Naive thymus-derived CD8-positive, alpha-beta T cell (primary cell): ENCODE measurements at regions not wholly inside any gene's neighbourhood (a gene's known extent, or its start where the extent isn't known, plus 50 kb on each side); places are given as distances from the start of the nearest gene placed in this dataset.

Experiments used
- ATAC-seq, 2 donors: fragments of 150-1000 bp; cut with Tn5 transposase in 1 of 2; sonication (Bioruptor Pico), chemical (Tn5 transposase) in 1 of 2; 1 replicate in 1 of 2; 2 replicates in 1 of 2; pipeline ENCODE4 v1.10.0; 2021; ENCODE audit warnings: mild to moderate bottlenecking in 2 of 2, moderate library complexity in 2 of 2
- POLR2A ChIA-PET: fragments of 350-600 bp; sonication (Branson Sonifier 250); formaldehyde crosslinking; loops from one replicate; lab custom pipeline; 2021; ENCODE audit warnings: antibody characterized with exemption; lab: Charles Lee
- DNase-seq, 10 donors: peaks; one replicate each; pipeline versions ENCODE4 v3.0.0 to v3.0.0-alpha.2; 2020 to 2022
- H3K27ac Mint-ChIP-seq, 10 donors: one replicate each; pipeline ENCODE4 v1.8.0; 2020 to 2022; ENCODE audit warnings: mild to moderate bottlenecking in 10 of 10, mixed read lengths in 10 of 10, moderate library complexity in 4 of 10, inconsistent platforms in 1 of 10
- H3K27me3 Mint-ChIP-seq, 5 donors: one replicate each; pipeline ENCODE4 v1.8.0; 2021 to 2022; ENCODE audit warnings: mixed read lengths in 5 of 5
- H3K36me3 Mint-ChIP-seq, 3 donors: one replicate each; pipeline ENCODE4 v1.8.0; 2020 to 2022; ENCODE audit warnings: mixed read lengths in 3 of 3, mild to moderate bottlenecking in 2 of 3, inconsistent platforms in 1 of 3
- H3K4me1 Mint-ChIP-seq, 4 donors: one replicate each; pipeline ENCODE4 v1.8.0; 2021 to 2022; ENCODE audit warnings: mixed read lengths in 4 of 4
- H3K4me3 Mint-ChIP-seq, 10 donors: one replicate each; pipeline ENCODE4 v1.8.0; 2020 to 2022; ENCODE audit warnings: mild to moderate bottlenecking in 10 of 10, mixed read lengths in 10 of 10, moderate library complexity in 6 of 10, inconsistent platforms in 1 of 10
- H3K9me3 Mint-ChIP-seq, 9 donors: one replicate each; pipeline ENCODE4 v1.8.0; 2020 to 2022; ENCODE audit warnings: mixed read lengths in 9 of 9, mild to moderate bottlenecking in 3 of 9, inconsistent platforms in 1 of 9, moderate library complexity in 1 of 9

GRCh38 chr2:150859877-150860276 lies 372.4 kb upstream of the RND3 start:
- no peak overlapping the region for H3K27ac Mint-ChIP-seq
- peaks cover 0 to 5% (median 0%) of the 10 kb centered on the region in 3 donors for H3K36me3 Mint-ChIP-seq
- H3K27me3 Mint-ChIP-seq = peaks cover 0 to 6% (median 2%) of the 10 kb centered on the region in 5 donors
- POLR2A ChIA-PET = no interaction called here
- peaks cover 0 to 10% (median 4%) of the 10 kb centered on the region in 9 donors for H3K9me3 Mint-ChIP-seq
- H3K4me3 Mint-ChIP-seq = no peak overlapping the region
- no peaks in the 10 kb centered on the region for H3K4me1 Mint-ChIP-seq
- DNase-seq (no peak), ATAC-seq (no peak)

DNA sequence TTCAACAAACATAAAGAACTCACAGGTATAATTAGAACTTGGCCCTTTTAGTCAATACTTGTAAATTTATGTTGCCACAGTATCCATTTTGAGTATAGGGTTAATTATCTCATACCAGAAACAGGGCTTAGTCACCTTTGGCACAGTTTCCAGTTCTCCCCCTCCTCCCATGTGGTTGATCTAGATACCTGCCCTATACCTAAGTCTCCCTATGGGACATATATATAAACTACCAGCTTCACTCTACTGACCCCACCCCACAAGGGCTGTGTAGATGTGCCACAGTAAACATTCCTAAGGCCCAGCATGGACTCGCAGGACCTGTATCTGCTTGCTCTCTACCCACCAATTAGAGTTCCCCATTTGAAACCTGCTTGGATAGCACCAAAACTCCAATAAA lies 371.7 kb upstream of the RND3 start:
- ATAC-seq = no peak
- Mint-ChIP-seq H3K27me3 (peaks cover 0 to 2% (median 0%) of the 10 kb centered on the region in 5 donors), H3K4me1 (no peaks in the 10 kb centered on the region), H3K4me3 (no peak overlapping the region), H3K27ac (no peak overlapping the region), H3K36me3 (peaks cover 0 to 5% (median 0%) of the 10 kb centered on the region in 3 donors), H3K9me3 (peaks cover 0 to 9% (median 0%) of the 10 kb centered on the region in 9 donors)
- DNase-seq = no peak
- POLR2A ChIA-PET = no interaction called here

DNA sequence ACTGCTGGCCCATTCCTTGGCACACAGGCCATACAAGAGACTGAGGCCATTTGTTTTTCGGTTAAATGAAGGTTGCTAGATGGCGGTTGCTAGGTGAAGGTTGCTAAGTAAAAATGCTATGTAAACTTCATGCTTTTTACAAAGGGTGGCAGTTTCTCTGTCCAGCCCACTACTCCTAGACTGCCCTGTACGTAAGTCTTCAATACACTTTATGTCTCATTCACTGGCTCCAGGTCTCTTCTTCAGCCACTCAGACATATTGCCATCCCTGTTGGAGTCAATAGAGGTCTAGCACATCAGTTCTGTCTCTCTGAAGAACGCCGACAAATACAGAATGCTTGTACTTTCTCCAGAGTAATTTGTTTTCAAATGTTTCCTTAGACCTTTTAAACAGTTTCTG lies 370.9 kb upstream of the RND3 start:
- DNase-seq (no peak), ATAC-seq (no peak)
- H3K9me3 Mint-ChIP-seq = peaks cover 0 to 6% (median 0%) of the 10 kb centered on the region in 9 donors
- H3K4me3 Mint-ChIP-seq = no peak overlapping the region
- peaks cover 0 to 2% (median 0%) of the 10 kb centered on the region in 5 donors for H3K27me3 Mint-ChIP-seq
- POLR2A ChIA-PET = no interaction called here
- no peak overlapping the region for H3K27ac Mint-ChIP-seq
- H3K4me1 Mint-ChIP-seq = no peaks in the 10 kb centered on the region
- peaks cover 0 to 5% (median 0%) of the 10 kb centered on the region in 3 donors for H3K36me3 Mint-ChIP-seq

- POLR2A ChIA-PET = no interaction called here
- Mint-ChIP-seq H3K36me3 (no peaks in the 10 kb centered on the region), H3K27ac (no peak overlapping the region), H3K4me3 (no peak overlapping the region), H3K4me1 (no peaks in the 10 kb centered on the region), H3K27me3 (peaks cover 0 to 2% (median 0%) of the 10 kb centered on the region in 5 donors), H3K9me3 (no peaks in the 10 kb centered on the region)
- DNase-seq (no peak), ATAC-seq (no peak)
Observed at GRCh38 chr2:150856596-150857281, 369.3 kb upstream of the RND3 start.

- no peak for ATAC-seq
Observed at GRCh38 chr2:150853263-150853662, 365.8 kb upstream of the RND3 start.

GRCh38 chr2:150850641-150851040 lies 363.2 kb upstream of the RND3 start:
- no peak overlapping the region for H3K27ac Mint-ChIP-seq
- POLR2A ChIA-PET = no interaction called here
- H3K9me3 Mint-ChIP-seq = peaks cover 0 to 2% (median 0%) of the 10 kb centered on the region in 9 donors
- H3K27me3 Mint-ChIP-seq = peaks cover 0 to 20% (median 7%) of the 10 kb centered on the region in 5 donors
- DNase-seq = no peak
- no peak overlapping the region for H3K4me3 Mint-ChIP-seq
- H3K4me1 Mint-ChIP-seq = no peaks in the 10 kb centered on the region
- ATAC-seq = no peak
- H3K36me3 Mint-ChIP-seq = no peaks in the 10 kb centered on the region

More at GRCh38 chr2:150853263-150853662, 365.8 kb upstream of the RND3 start:
- Mint-ChIP-seq H3K4me1 (no peaks in the 10 kb centered on the region), H3K36me3 (no peaks in the 10 kb centered on the region), H3K4me3 (no peak overlapping the region), H3K27ac (no peak overlapping the region), H3K27me3 (peaks cover 0 to 11% (median 5%) of the 10 kb centered on the region in 5 donors), H3K9me3 (no peaks in the 10 kb centered on the region)
- DNase-seq = no peak
- POLR2A ChIA-PET = no interaction called here

DNA sequence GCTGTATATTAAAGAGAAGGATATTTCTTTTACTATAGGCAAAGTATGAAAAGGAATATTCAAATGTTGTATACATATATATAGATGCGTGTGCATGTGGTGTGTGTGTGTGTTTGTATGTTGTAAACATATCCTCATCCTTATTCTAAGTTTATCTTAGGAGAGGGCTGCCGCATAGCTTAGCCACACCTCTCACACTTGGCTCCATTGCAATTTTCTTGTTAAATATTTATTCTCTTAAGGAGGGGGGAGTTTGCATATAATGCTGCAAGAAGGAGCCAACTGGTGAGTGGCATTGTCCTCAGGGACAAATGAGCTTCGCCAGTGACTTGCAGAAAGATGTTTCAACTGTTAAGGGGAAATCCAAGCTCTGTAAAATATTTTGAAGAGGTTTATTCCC lies 360.1 kb upstream of the RND3 start:
- Mint-ChIP-seq H3K27me3 (peaks cover 0 to 20% (median 12%) of the 10 kb centered on the region in 5 donors), H3K4me3 (no peak overlapping the region), H3K27ac (no peak overlapping the region), H3K36me3 (no peaks in the 10 kb centered on the region), H3K4me1 (no peaks in the 10 kb centered on the region), H3K9me3 (peaks cover 0 to 2% (median 0%) of the 10 kb centered on the region in 9 donors)
- DNase-seq (no peak), ATAC-seq (no peak)
- POLR2A ChIA-PET = no interaction called here

GRCh38 chr2:150846691-150847090 lies 359.2 kb upstream of the RND3 start:
- Mint-ChIP-seq H3K9me3 (peaks cover 0 to 4% (median 0%) of the 10 kb centered on the region in 9 donors), H3K27ac (no peak overlapping the region)

GRCh38 chr2:150832686-150833085 lies 345.2 kb upstream of the RND3 start:
- H3K4me3 Mint-ChIP-seq = no peak overlapping the region
- POLR2A ChIA-PET = no interaction called here
- H3K36me3 Mint-ChIP-seq = no peaks in the 10 kb centered on the region
- H3K9me3 Mint-ChIP-seq = no peaks in the 10 kb centered on the region
- DNase-seq (no peak), ATAC-seq (no peak)
- no peak overlapping the region for H3K27ac Mint-ChIP-seq
- peaks cover 0 to 4% (median 0%) of the 10 kb centered on the region in 5 donors for H3K27me3 Mint-ChIP-seq
- H3K4me1 Mint-ChIP-seq = no peaks in the 10 kb centered on the region

More at GRCh38 chr2:150846691-150847090, 359.2 kb upstream of the RND3 start:
- no peaks in the 10 kb centered on the region for H3K36me3 Mint-ChIP-seq
- H3K4me1 Mint-ChIP-seq = no peaks in the 10 kb centered on the region
- POLR2A ChIA-PET = no interaction called here
- DNase-seq (no peak), ATAC-seq (no peak)
- H3K27me3 Mint-ChIP-seq = peaks cover 2 to 20% (median 13%) of the 10 kb centered on the region in 5 donors
- H3K4me3 Mint-ChIP-seq = no peak overlapping the region

DNA sequence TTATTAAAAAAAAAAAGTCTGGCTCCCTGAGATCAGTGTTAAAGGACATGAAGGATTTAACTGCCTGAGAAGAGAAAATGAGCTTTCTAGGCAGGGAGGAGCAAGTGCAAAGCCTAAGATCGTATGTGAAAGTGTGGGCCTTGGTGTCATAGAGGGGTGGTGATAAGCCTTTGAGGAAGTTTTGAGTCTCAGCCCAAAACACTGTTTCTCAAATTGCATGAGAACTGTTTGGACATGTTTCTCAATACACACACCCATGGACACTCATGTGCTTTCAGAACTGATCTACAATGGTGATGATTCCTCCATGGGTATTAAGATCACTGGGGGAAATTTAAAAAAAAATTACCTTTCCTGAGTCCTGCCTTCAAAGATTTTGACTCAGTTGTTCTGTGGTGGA lies 336.7 kb upstream of the RND3 start:
- Mint-ChIP-seq H3K4me3 (no peak overlapping the region), H3K27ac (no peak overlapping the region), H3K4me1 (no peaks in the 10 kb centered on the region), H3K9me3 (peaks cover 0 to 5% (median 0%) of the 10 kb centered on the region in 9 donors), H3K36me3 (no peaks in the 10 kb centered on the region), H3K27me3 (peaks cover 0 to 6% (median 0%) of the 10 kb centered on the region in 5 donors)
- DNase-seq (no peak), ATAC-seq (no peak)
- POLR2A ChIA-PET = no interaction called here

GRCh38 chr2:150817422-150817821 lies 330.0 kb upstream of the RND3 start:
- Mint-ChIP-seq H3K9me3 (peaks cover 0 to 7% (median 0%) of the 10 kb centered on the region in 9 donors), H3K4me3 (no peak overlapping the region), H3K27ac (no peak overlapping the region), H3K4me1 (no peaks in the 10 kb centered on the region), H3K27me3 (peaks cover 0 to 6% (median 0%) of the 10 kb centered on the region in 5 donors), H3K36me3 (no peaks in the 10 kb centered on the region)
- ATAC-seq = no peak
- POLR2A ChIA-PET = no interaction called here
- DNase-seq = no peak

- no peaks in the 10 kb centered on the region for H3K36me3 Mint-ChIP-seq
- no peaks in the 10 kb centered on the region for H3K4me1 Mint-ChIP-seq
- H3K27me3 Mint-ChIP-seq = peaks cover 0 to 1% (median 0%) of the 10 kb centered on the region in 5 donors
- no peak overlapping the region for H3K27ac Mint-ChIP-seq
- DNase-seq (no peak), ATAC-seq (no peak)
- H3K4me3 Mint-ChIP-seq = no peak overlapping the region
- no peaks in the 10 kb centered on the region for H3K9me3 Mint-ChIP-seq
- POLR2A ChIA-PET = no interaction called here
Observed at GRCh38 chr2:150812664-150813367, 325.3 kb upstream of the RND3 start.

GRCh38 chr2:150812066-150812465 lies 324.6 kb upstream of the RND3 start:
- Mint-ChIP-seq H3K36me3 (no peaks in the 10 kb centered on the region), H3K9me3 (no peaks in the 10 kb centered on the region), H3K4me3 (no peak overlapping the region), H3K4me1 (no peaks in the 10 kb centered on the region), H3K27ac (no peak overlapping the region), H3K27me3 (peaks cover 0 to 1% (median 0%) of the 10 kb centered on the region in 5 donors)
- ATAC-seq = no peak
- POLR2A ChIA-PET = no interaction called here
- no peak for DNase-seq
